Neural progenitor cell (in vitro differentiated cells): ENCODE measurements at regions not wholly inside any gene's neighbourhood (a gene's known extent, or its start where the extent isn't known, plus 50 kb on each side); places are given as distances from the start of the nearest gene placed in this dataset.
"Not testable (repeated sequence)": the region's sequence is repeated elsewhere in the genome, so short reads cannot be mapped to it uniquely, and the experiment has no call there.

Experiments
- EZH2 ChIP-seq: fragments of 200-600 bp; sonication (generic); IDR thresholded peaks from 2 replicates; pipeline ENCODE4 v1.6.1; 2017; ENCODE audit warnings: antibody characterized with exemption, mild to moderate bottlenecking, moderate library complexity
- EZH2phosphoT487 ChIP-seq: fragments of 200-600 bp; sonication (generic); IDR thresholded peaks from 2 replicates; pipeline ENCODE4 v1.6.1; 2017; ENCODE audit warnings: antibody characterized with exemption
- TF ChIP-seq, protein P1 (sequence below): fragments of 200-600 bp; sonication (generic); IDR thresholded peaks from 2 replicates; pipeline ENCODE4 v1.5.1; 2017; ENCODE audit warnings: antibody characterized with exemption, mild to moderate bottlenecking

DNA sequence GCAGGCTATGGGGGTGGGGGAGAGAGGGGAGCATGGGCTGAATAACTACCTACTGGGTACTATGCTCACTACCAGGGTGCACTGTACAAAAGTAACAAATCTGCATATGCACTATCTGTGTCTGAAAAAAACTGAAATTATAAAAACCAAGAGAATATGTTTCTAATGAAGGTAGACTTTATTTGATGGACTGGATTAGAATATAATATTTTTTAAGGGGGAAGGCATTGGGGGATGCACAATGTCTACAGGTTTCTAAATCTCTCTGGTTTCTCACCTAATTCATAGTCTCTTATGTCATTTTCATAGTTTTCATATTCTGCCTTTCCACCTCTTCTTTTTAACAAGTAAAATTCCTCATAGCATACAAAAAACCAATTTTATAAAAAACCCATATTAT is 200.8 kb upstream of the C1QTNF3 start:
- TF ChIP-seq, protein P1, sequence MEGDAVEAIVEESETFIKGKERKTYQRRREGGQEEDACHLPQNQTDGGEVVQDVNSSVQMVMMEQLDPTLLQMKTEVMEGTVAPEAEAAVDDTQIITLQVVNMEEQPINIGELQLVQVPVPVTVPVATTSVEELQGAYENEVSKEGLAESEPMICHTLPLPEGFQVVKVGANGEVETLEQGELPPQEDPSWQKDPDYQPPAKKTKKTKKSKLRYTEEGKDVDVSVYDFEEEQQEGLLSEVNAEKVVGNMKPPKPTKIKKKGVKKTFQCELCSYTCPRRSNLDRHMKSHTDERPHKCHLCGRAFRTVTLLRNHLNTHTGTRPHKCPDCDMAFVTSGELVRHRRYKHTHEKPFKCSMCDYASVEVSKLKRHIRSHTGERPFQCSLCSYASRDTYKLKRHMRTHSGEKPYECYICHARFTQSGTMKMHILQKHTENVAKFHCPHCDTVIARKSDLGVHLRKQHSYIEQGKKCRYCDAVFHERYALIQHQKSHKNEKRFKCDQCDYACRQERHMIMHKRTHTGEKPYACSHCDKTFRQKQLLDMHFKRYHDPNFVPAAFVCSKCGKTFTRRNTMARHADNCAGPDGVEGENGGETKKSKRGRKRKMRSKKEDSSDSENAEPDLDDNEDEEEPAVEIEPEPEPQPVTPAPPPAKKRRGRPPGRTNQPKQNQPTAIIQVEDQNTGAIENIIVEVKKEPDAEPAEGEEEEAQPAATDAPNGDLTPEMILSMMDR: not testable (repeated sequence)
- TF ChIP-seq EZH2phosphoT487, EZH2: not testable (repeated sequence)
